ENCODE measurements at regions not wholly inside any gene's neighbourhood (a gene's known extent, or its start where the extent isn't known, plus 50 kb on each side); places are given as distances from the start of the nearest gene placed in this dataset.

DNA sequence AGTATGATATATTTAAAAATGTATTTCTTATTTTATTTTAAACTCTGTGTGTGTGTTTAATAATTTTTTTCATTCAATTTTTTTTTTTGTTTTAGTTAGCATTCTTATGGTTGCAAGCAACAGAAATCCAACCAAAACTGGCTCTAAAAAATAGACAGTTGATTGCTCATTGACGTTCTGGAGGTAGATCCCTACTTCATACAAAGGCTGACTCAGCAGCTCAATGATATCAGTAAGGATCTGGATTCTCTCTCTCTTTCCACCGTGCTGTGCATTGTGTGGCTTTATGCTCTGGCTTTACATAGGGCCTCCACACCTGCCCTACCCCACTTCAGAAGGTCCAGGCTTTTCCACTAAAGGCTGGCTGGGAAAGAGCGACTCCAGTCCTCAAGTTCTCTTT lies 117.8 kb downstream of the UCHL1 start:
- no peak for TF ChIP-seq EZH2 (IDR thresholded peaks at IDR 0.05)
- no peak for TF ChIP-seq POLR2AphosphoS5 (IDR thresholded peaks at IDR 0.05; ENCODE audit: borderline replicate concordance, low read depth, low read length)
